Tibial nerve (tissue), 4 donors: ENCODE measurements at regions not wholly inside any gene's neighbourhood (a gene's known extent, or its start where the extent isn't known, plus 50 kb on each side); places are given as distances from the start of the nearest gene placed in this dataset.

Experiments used
- CTCF ChIP-seq, 5 experiments: fragments of 200-600 bp in 3 of 5; fragments of 450-650 bp in 2 of 5; sonication (generic) in 3 of 5; IDR thresholded peaks; one replicate each; pipeline ENCODE4 v1.5.1; 2016 to 2019; ENCODE audit warnings: antibody characterized with exemption in 5 of 5, mild to moderate bottlenecking in 3 of 5, moderate library complexity in 2 of 5
- EP300 ChIP-seq, 2 donors: sonication (generic); formaldehyde crosslinking; IDR thresholded peaks; one replicate each; pipeline ENCODE4 v1.6.1; 2017; ENCODE audit warnings: antibody characterized with exemption in 2 of 2, mild to moderate bottlenecking in 1 of 2
- POLR2A ChIP-seq, 2 donors: fragments of 450-650 bp; IDR thresholded peaks; one replicate each; pipeline ENCODE4 v1.6.1; 2017; ENCODE audit warnings: antibody characterized with exemption in 2 of 2, mild to moderate bottlenecking in 2 of 2, moderate library complexity in 2 of 2

- no peak for TF ChIP-seq CTCF (IDR thresholded peaks at IDR 0.05)
- no peak for TF ChIP-seq POLR2A (IDR thresholded peaks at IDR 0.05)
- TF ChIP-seq EP300 (IDR thresholded peaks at IDR 0.05) = no peak
Observed at GRCh38 chr9:75601280-75601679, 289.2 kb upstream of the PCSK5 start.
